ENCODE measurements at regions not wholly inside any gene's neighbourhood (a gene's known extent, or its start where the extent isn't known, plus 50 kb on each side); places are given as distances from the start of the nearest gene placed in this dataset.

DNA sequence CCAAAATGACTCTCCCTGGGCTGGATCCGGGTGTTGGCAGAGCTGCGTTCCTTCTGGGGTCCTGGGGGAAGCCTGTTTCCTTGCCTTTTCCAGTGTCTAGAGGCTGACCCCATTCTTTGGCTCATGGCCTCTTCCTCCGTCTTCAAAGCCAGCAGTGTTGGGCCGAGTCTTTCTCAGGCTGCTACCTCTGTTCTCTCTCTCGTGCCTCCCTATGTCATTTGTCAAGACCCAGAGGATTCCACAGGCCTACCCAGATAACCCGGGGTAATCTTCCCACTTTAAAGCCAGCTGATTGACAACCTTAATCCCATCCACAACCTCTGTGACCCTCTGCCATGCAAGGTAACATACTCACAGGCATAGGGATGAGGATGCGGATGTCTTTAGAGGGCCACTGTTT is 55.0 kb upstream of the KCNMB1 start:
- H3K27ac ChIP-seq (ENCODE audit: low read depth in 2 of 2, low read length in 1 of 2): no peak overlapping the region
- no peaks in the 10 kb centered on the region for H3K9me2 ChIP-seq
- 88% methylated on average over 7 of the region's 7 CpGs for WGBS (ENCODE audit: low lambda C conversion rate)
- DNase-seq: no peak
- no peaks in the 10 kb centered on the region for H3K79me2 ChIP-seq (ENCODE audit: insufficient read depth)
- H3K9me3 ChIP-seq: no peaks in the 10 kb centered on the region
- TF ChIP-seq RXRA (IDR thresholded peaks at IDR 0.05; ENCODE audit: borderline replicate concordance, low read depth) (no peak), NRF1 (IDR thresholded peaks at IDR 0.05; ENCODE audit: low read depth, low read length) (no peak), FOXJ3 (CRISPR knock-in tag; IDR thresholded peaks at IDR 0.05) (no peak), SIN3A (IDR thresholded peaks at IDR 0.05; ENCODE audit: borderline replicate concordance, low read depth, low read length) (no peak), GATA2 (CRISPR knock-in tag; IDR thresholded peaks at IDR 0.05) (no peak), SMC3 (IDR thresholded peaks at IDR 0.05; ENCODE audit: low read depth, low read length) (no peak), USF2 (IDR thresholded peaks at IDR 0.05; ENCODE audit: borderline replicate concordance, low read depth, low read length) (no peak), EZH2phosphoT487 (IDR thresholded peaks at IDR 0.05; ENCODE audit: borderline replicate concordance, low read depth) (no peak), MXI1 (IDR thresholded peaks at IDR 0.05; ENCODE audit: low read depth, low read length) (no peak), NFIC (IDR thresholded peaks at IDR 0.05; ENCODE audit: borderline replicate concordance) (no peak), TEAD4 (IDR thresholded peaks at IDR 0.05; ENCODE audit: borderline replicate concordance, insufficient read depth) (no peak)
- H3K27me3 ChIP-seq (ENCODE audit: insufficient read depth): no peaks in the 10 kb centered on the region
- no peaks in the 10 kb centered on the region for H3K36me3 ChIP-seq (replicated peaks in 1 of 2; ENCODE audit: control insufficient read depth in 1 of 2, insufficient read depth in 2 of 2, low read length in 1 of 2)
- no peak overlapping the region for H3K9ac ChIP-seq
- H3F3A ChIP-seq (replicated peaks; ENCODE audit: insufficient read depth): no peaks in the 10 kb centered on the region
- H3K4me1 ChIP-seq (ENCODE audit: control insufficient read depth in 1 of 2, insufficient read depth in 2 of 2, low read depth in 1 of 2, low read length in 1 of 2): no peaks in the 10 kb centered on the region; a peak in 1 of 4 replicates
- ChIA-PET CTCF (interaction anchor here (0.5 to 3.6 kb wide), 3 partner anchors 10 to 1136 kb away, joined by 3 to 17 read pairs (median 6); no protein-coding TSS in a partner anchor), POLR2A (no interaction called here)
- no peak overlapping the region for H3K4me3 ChIP-seq (ENCODE audit: low read depth in 2 of 2, low read length in 1 of 2)
- H4K20me1 ChIP-seq (ENCODE audit: insufficient read depth): no peaks in the 10 kb centered on the region
- no peak overlapping the region for H3K4me2 ChIP-seq
- no peak overlapping the region for H2AFZ ChIP-seq (ENCODE audit: low read depth)

GRCh38 chr5:170443624-170444023 is 54.5 kb upstream of the KCNMB1 start:
- CTCF ChIA-PET: interaction anchor here (2.2 to 3.6 kb wide), 2 partner anchors 9 to 180 kb away, joined by 6 to 17 read pairs; no protein-coding TSS in a partner anchor
- H3K79me2 ChIP-seq (ENCODE audit: insufficient read depth): no peaks in the 10 kb centered on the region
- no peak overlapping the region for H3K27ac ChIP-seq (ENCODE audit: low read depth in 2 of 2, low read length in 1 of 2)
- no peak overlapping the region for H3K4me3 ChIP-seq (ENCODE audit: low read depth in 2 of 2, low read length in 1 of 2)
- no peaks in the 10 kb centered on the region for H3K27me3 ChIP-seq (ENCODE audit: insufficient read depth)
- no peak overlapping the region for H3K9ac ChIP-seq
- DNase-seq: no peak
- no peak overlapping the region for H3K4me2 ChIP-seq
- TF ChIP-seq EZH2phosphoT487 (IDR thresholded peaks at IDR 0.05; ENCODE audit: borderline replicate concordance, low read depth) (no peak), USF2 (IDR thresholded peaks at IDR 0.05; ENCODE audit: borderline replicate concordance, low read depth, low read length) (no peak), NFIC (IDR thresholded peaks at IDR 0.05; ENCODE audit: borderline replicate concordance) (no peak), GABPA (IDR thresholded peaks at IDR 0.05; ENCODE audit: low read depth) (no peak), RXRA (IDR thresholded peaks at IDR 0.05; ENCODE audit: borderline replicate concordance, low read depth) (no peak)
- H3F3A ChIP-seq (replicated peaks; ENCODE audit: insufficient read depth): no peaks in the 10 kb centered on the region
- no peaks in the 10 kb centered on the region for H4K20me1 ChIP-seq (ENCODE audit: insufficient read depth)
- POLR2A ChIA-PET: no interaction called here
- no peak overlapping the region for H2AFZ ChIP-seq (ENCODE audit: low read depth)
- no peaks in the 10 kb centered on the region; a peak in 1 of 4 replicates for H3K4me1 ChIP-seq (ENCODE audit: control insufficient read depth in 1 of 2, insufficient read depth in 2 of 2, low read depth in 1 of 2, low read length in 1 of 2)
- no peaks in the 10 kb centered on the region for H3K9me2 ChIP-seq
- WGBS (ENCODE audit: low lambda C conversion rate): 74% methylated on average over 2 of the region's 2 CpGs
- H3K9me3 ChIP-seq: no peaks in the 10 kb centered on the region
- H3K36me3 ChIP-seq (replicated peaks in 1 of 2; ENCODE audit: control insufficient read depth in 1 of 2, insufficient read depth in 2 of 2, low read length in 1 of 2): no peaks in the 10 kb centered on the region
